SK-N-MC (cell line): ENCODE measurements at regions not wholly inside any gene's neighbourhood (a gene's known extent, or its start where the extent isn't known, plus 50 kb on each side); places are given as distances from the start of the nearest gene placed in this dataset.

Experiments
- EZH2 ChIP-seq: fragments of 200-600 bp; sonication (generic); IDR thresholded peaks from one replicate; pipeline ENCODE4 v1.6.1; 2017; ENCODE audit warnings: antibody characterized with exemption
- FOXP2 ChIP-seq: optimal IDR thresholded peaks from 2 replicates; pipeline ENCODE3; 2011; ENCODE audit warnings: mild to moderate bottlenecking, moderate library complexity; ENCODE audit not compliant: insufficient read depth; ENCODE audit errors: extremely low read length, control extremely low read depth
- POLR2AphosphoS5 ChIP-seq: IDR thresholded peaks from 2 replicates; pipeline ENCODE4 v1.6.1; 2012; ENCODE audit warnings: mild to moderate bottlenecking, low read depth, low read length, borderline replicate concordance

DNA sequence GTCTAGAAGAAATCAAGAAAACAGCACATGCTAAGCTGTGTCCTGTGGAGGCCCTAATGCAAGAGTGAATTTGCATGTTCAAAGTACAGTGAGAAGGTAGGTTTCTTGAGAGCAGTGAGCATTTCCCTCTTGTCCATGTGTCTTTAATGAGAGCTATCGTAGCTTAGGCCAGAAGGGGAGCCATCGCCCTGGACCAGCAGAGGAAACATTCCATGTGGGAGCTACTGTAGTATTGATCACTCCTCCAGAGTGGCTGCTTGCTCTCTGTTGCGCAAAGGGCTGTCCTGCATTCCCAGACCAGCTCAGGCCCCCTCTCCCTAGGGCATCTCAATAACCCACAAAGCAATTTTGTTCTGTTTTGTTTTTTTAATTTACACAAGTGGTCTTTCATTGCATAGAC lies 950.1 kb downstream of the CNTNAP5 start:
- TF ChIP-seq POLR2AphosphoS5 (no peak), EZH2 (no peak), FOXP2 (no peak)
